NT2/D1 (cell line): ENCODE measurements at regions not wholly inside any gene's neighbourhood (a gene's known extent, or its start where the extent isn't known, plus 50 kb on each side); places are given as distances from the start of the nearest gene placed in this dataset.

Source experiments
- YY1 ChIP-seq: IDR thresholded peaks from 2 replicates; pipeline ENCODE4 v1.6.1; 2011; ENCODE audit not compliant: insufficient read length, insufficient read depth
- ZNF274 ChIP-seq: IDR thresholded peaks from 2 replicates; pipeline ENCODE4 v1.6.1; 2011; ENCODE audit warnings: mild to moderate bottlenecking, low read depth, low read length

GRCh38 chr10:31116226-31116625 is 84.6 kb upstream of the ZNF438 start:
- TF ChIP-seq YY1 = no peak
- no peak for TF ChIP-seq ZNF274
